HepG2 (cell line): ENCODE measurements at regions not wholly inside any gene's neighbourhood (a gene's known extent, or its start where the extent isn't known, plus 50 kb on each side); places are given as distances from the start of the nearest gene placed in this dataset.

Experiments used
- ATAC-seq: fragments of 200-7000 bp; cut with Tn5 transposase; 3 replicates; pipeline ENCODE4 v1.9.1; 2020; ENCODE audit warnings: mild to moderate bottlenecking, moderate library complexity
- BruUV-seq: library from RNA; stranded (reverse); fragments of 400-500 nt; replicated peaks from 2 replicates; lab custom pipeline; 2021; lab: Mats Ljungman, UMichigan
- CTCF ChIA-PET: fragments of 300-600 bp; formaldehyde crosslinking; extraction: SDS; loops from one replicate; lab custom pipeline; 2021; ENCODE audit warnings: low total read pairs, inconsistent platforms, low intra/inter-chr PET ratio; lab: Yijun Ruan, JAX
- POLR2A ChIA-PET: fragments of 350-600 bp; sonication (Branson Sonifier 250); formaldehyde crosslinking; loops from one replicate; lab custom pipeline; 2020; ENCODE audit warnings: antibody characterized with exemption, inconsistent platforms; lab: Yijun Ruan, JAX
- DNase-seq: peaks from one replicate; pipeline ENCODE4 v3.0.0-alpha.2; 2015; ENCODE audit warnings: low spot score
- FAIRE-seq: peaks from 3 replicates; lab custom pipeline; 2011; peaks lifted over from hg19 to GRCh38; lab: Jason Lieb, UNC
- H2AFZ ChIP-seq: one replicate; pipeline ENCODE4 v1.6.1; 2011; ENCODE audit warnings: low read length, inconsistent platforms
- H3K27ac ChIP-seq: fragments of 300-600 bp; 3 replicates; pipeline ENCODE4 v1.8.0; 2011; ENCODE audit warnings: mixed run types, mild to moderate bottlenecking, mixed read lengths, low read length, inconsistent platforms; ENCODE audit not compliant: insufficient read depth; ENCODE audit errors: extremely low read length
- H3K27me3 ChIP-seq, 2 experiments: fragments of 200-600 bp in 1 of 2; 2 replicates in 1 of 2; 3 replicates in 1 of 2; pipeline versions ENCODE4 v1.6.0 to v1.8.0; 2011; ENCODE audit warnings: low read length in 2 of 2, mild to moderate bottlenecking in 2 of 2, moderate library complexity in 2 of 2, inconsistent platforms in 1 of 2; ENCODE audit not compliant: insufficient read depth in 2 of 2, control insufficient read depth in 1 of 2
- H3K36me3 ChIP-seq, 2 experiments: fragments of 200-600 bp in 1 of 2; replicated peaks in 1 of 2; 2 replicates in 1 of 2; 3 replicates in 1 of 2; pipeline versions ENCODE4 v1.5.1 to v1.8.0; 2011; ENCODE audit warnings: low read length in 2 of 2, inconsistent platforms in 1 of 2; ENCODE audit not compliant: insufficient read depth in 2 of 2, control insufficient read depth in 1 of 2
- H3K4me1 ChIP-seq: 2 replicates; pipeline ENCODE4 v1.5.1; 2012; ENCODE audit warnings: low read length, inconsistent platforms; ENCODE audit not compliant: insufficient read depth
- H3K4me2 ChIP-seq: 2 replicates; pipeline ENCODE4 v1.6.0; 2011; ENCODE audit warnings: low read depth, low read length, inconsistent platforms
- H3K4me3 ChIP-seq, 3 experiments: fragments of 200-600 bp in 1 of 3; sonication (generic), shearing (Covaris generic) in 1 of 3; replicated peaks in 1 of 3; 2 replicates each; pipeline ENCODE4 v1.5.1; 2011 to 2016; ENCODE audit warnings: low read length in 3 of 3, inconsistent platforms in 2 of 3, low read depth in 2 of 3, mild to moderate bottlenecking in 2 of 3, control low read depth in 1 of 3, mixed read lengths in 1 of 3; ENCODE audit not compliant: insufficient read depth in 1 of 3
- H3K79me2 ChIP-seq: one replicate; pipeline ENCODE4 v1.6.1; 2011; ENCODE audit warnings: low read length, inconsistent platforms; ENCODE audit not compliant: insufficient read depth
- H3K9ac ChIP-seq: 2 replicates; pipeline ENCODE4 v1.6.0; 2011; ENCODE audit warnings: mild to moderate bottlenecking, low read depth, low read length, inconsistent platforms; ENCODE audit not compliant: insufficient read depth
- H3K9me3 ChIP-seq: 2 replicates; pipeline ENCODE4 v1.5.1; 2012; ENCODE audit warnings: mild to moderate bottlenecking, low read length
- H4K20me1 ChIP-seq: 2 replicates; pipeline ENCODE4 v1.6.0; 2011; ENCODE audit warnings: inconsistent platforms, mild to moderate bottlenecking, low read length, moderate library complexity; ENCODE audit not compliant: insufficient read depth
- HMGXB3 ChIP-seq: sonication (generic); formaldehyde crosslinking; IDR thresholded peaks from 2 replicates; pipeline ENCODE4 v1.4.0; 2020; ENCODE audit warnings: missing genetic modification reagents, borderline replicate concordance
- NFAT5 ChIP-seq: sonication (generic); formaldehyde crosslinking; IDR thresholded peaks from 2 replicates; pipeline ENCODE4 v1.4.0; 2020; ENCODE audit warnings: missing genetic modification reagents
- PHF8 ChIP-seq: sonication (generic); formaldehyde crosslinking; IDR thresholded peaks from 2 replicates; pipeline ENCODE4 v1.5.0; 2020; ENCODE audit warnings: missing genetic modification reagents
- ZNF382 ChIP-seq: sonication (generic); formaldehyde crosslinking; IDR thresholded peaks from 2 replicates; pipeline ENCODE4 v1.5.0; 2020; ENCODE audit warnings: missing genetic modification reagents, mild to moderate bottlenecking, borderline replicate concordance
- ZNF883 ChIP-seq: sonication (generic); formaldehyde crosslinking; IDR thresholded peaks from 2 replicates; pipeline ENCODE4 v1.5.1; 2020; ENCODE audit warnings: mild to moderate bottlenecking, missing genetic modification reagents; ENCODE audit errors: not compliant biosample characterization
- WGBS: methylation state at CpG from one replicate; pipeline ENCODE4 v1.1.6; 2017; ENCODE audit warnings: low lambda C conversion rate; 5-methylcytosine and 5-hydroxymethylcytosine counted together
- in situ Hi-C: cut with HindIII; loops from 2 replicates; pipeline ENCODE4 v1.10.0; 2017; ENCODE audit warnings: low pct_unique_long_range_greater_than_20kb; ENCODE audit not compliant: extremely low pct_ligation_motif_present
- intact Hi-C: fragments of 100-400 bp; cut with micrococcal nuclease; formaldehyde crosslinking; loops from one replicate; pipeline ENCODE4 v1.10.0; 2022; ENCODE audit not compliant: unreplicated experiment
- TF ChIP-seq, protein P1 (sequence below): sonication (generic); formaldehyde crosslinking; IDR thresholded peaks from 2 replicates; pipeline ENCODE4 v1.8.1; 2022; ENCODE audit warnings: mild to moderate bottlenecking, missing genetic modification reagents

- no peaks in the 10 kb centered on the region for H3K9me3 ChIP-seq
- no peak overlapping the region for H3K4me2 ChIP-seq
- no peak for FAIRE-seq
- DNase-seq = no peak
- BruUV-seq = no TSS peak
- TF ChIP-seq ZNF883 (no peak), ZNF382 (CRISPR knock-in tag) (no peak)
- TF ChIP-seq, protein P1, sequence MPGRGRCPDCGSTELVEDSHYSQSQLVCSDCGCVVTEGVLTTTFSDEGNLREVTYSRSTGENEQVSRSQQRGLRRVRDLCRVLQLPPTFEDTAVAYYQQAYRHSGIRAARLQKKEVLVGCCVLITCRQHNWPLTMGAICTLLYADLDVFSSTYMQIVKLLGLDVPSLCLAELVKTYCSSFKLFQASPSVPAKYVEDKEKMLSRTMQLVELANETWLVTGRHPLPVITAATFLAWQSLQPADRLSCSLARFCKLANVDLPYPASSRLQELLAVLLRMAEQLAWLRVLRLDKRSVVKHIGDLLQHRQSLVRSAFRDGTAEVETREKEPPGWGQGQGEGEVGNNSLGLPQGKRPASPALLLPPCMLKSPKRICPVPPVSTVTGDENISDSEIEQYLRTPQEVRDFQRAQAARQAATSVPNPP (CRISPR knock-in tag) = no peak
- no peaks in the 10 kb centered on the region for H3K36me3 ChIP-seq
- H3K27ac ChIP-seq = no peak overlapping the region
- no peaks in the 10 kb centered on the region for H3K27me3 ChIP-seq
- H2AFZ ChIP-seq = no peak overlapping the region
- no peaks in the 10 kb centered on the region for H3K4me1 ChIP-seq
- in situ Hi-C loops (no loop called here), intact Hi-C loops (no loop called here)
- POLR2A ChIA-PET = no interaction called here
- 71% methylated on average over 2 of the region's 2 CpGs for WGBS
- CTCF ChIA-PET = no interaction called here
- H3K9ac ChIP-seq = no peak overlapping the region
- ATAC-seq = no peak
- no peak overlapping the region for H3K4me3 ChIP-seq
- H4K20me1 ChIP-seq = no peaks in the 10 kb centered on the region
- H3K79me2 ChIP-seq = no peaks in the 10 kb centered on the region
Measured at GRCh38 chr6:113381959-113382358, 475.2 kb upstream of the MARCKS start.

GRCh38 chr6:113383701-113384100 is 473.4 kb upstream of the MARCKS start:
- Histone ChIP-seq H3K36me3 (no peaks in the 10 kb centered on the region), H3K79me2 (no peaks in the 10 kb centered on the region), H3K4me1 (no peaks in the 10 kb centered on the region), H3K4me3 (no peak overlapping the region), H3K27me3 (no peaks in the 10 kb centered on the region), H3K4me2 (no peak overlapping the region), H3K9me3 (no peaks in the 10 kb centered on the region), H3K9ac (no peak overlapping the region), H2AFZ (no peak overlapping the region), H3K27ac (no peak overlapping the region), H4K20me1 (no peaks in the 10 kb centered on the region)
- BruUV-seq = no TSS peak
- in situ Hi-C loops = no loop called here
- intact Hi-C loops = no loop called here
- 43% methylated on average over 2 of the region's 2 CpGs for WGBS
- FAIRE-seq (no peak), ATAC-seq (no peak), DNase-seq (no peak)
- ChIA-PET POLR2A (no interaction called here), CTCF (no interaction called here)
- no peak for TF ChIP-seq HMGXB3 (CRISPR knock-in tag)
- TF ChIP-seq PHF8 (CRISPR knock-in tag) = no peak
- no peak for TF ChIP-seq NFAT5
